HCT116 (cell line): ENCODE measurements at regions not wholly inside any gene's neighbourhood (a gene's known extent, or its start where the extent isn't known, plus 50 kb on each side); places are given as distances from the start of the nearest gene placed in this dataset.

ENCODE experiments used
- ATAC-seq: fragments of 200-7000 bp; cut with Tn5 transposase; 2 replicates; pipeline ENCODE4 v1.9.1; 2020; ENCODE audit warnings: mild to moderate bottlenecking, moderate library complexity
- BruUV-seq: library from RNA; stranded (reverse); fragments of 400-500 nt; replicated peaks from 2 replicates; lab custom pipeline; 2021; lab: Mats Ljungman, UMichigan
- CTCF ChIA-PET: fragments of 300-600 bp; sonication (Branson Sonifier 250); formaldehyde crosslinking; loops from one replicate; lab custom pipeline; 2021; ENCODE audit warnings: antibody characterized with exemption; lab: Charles Lee
- POLR2A ChIA-PET: fragments of 300-600, 350-600 bp; sonication (Branson Sonifier 250); formaldehyde crosslinking; loops from one replicate; lab custom pipeline; 2021; ENCODE audit warnings: antibody characterized with exemption; lab: Charles Lee
- RAD21 ChIA-PET, 2 experiments: fragments of 300-600 bp; sonication (Branson Sonifier 250); formaldehyde crosslinking; loops; one replicate each; lab custom pipeline; 2023; ENCODE audit warnings: low total read pairs in 2 of 2; ENCODE audit not compliant: uncharacterized antibody in 2 of 2, unreplicated experiment in 2 of 2, low non-redundant PET in 1 of 2; lab: Charles Lee
- DNase-seq: peaks from one replicate; pipeline ENCODE4 v3.0.0-alpha.2; 2010; ENCODE audit warnings: low read depth, low spot score
- H2AFZ ChIP-seq: fragments of 200-600 bp; shearing (Covaris generic), sonication (generic); 2 replicates; pipeline ENCODE4 v1.6.1; 2017; ENCODE audit warnings: low read depth, mixed run types, mixed read lengths, antibody characterized with exemption, low read length; ENCODE audit not compliant: poor library complexity, severe bottlenecking
- H3K27ac ChIP-seq: 2 replicates; pipeline ENCODE4 v1.5.1; 2012; ENCODE audit warnings: low read depth, low read length
- H3K27me3 ChIP-seq: fragments of 200-600 bp; sonication (generic); 2 replicates; pipeline ENCODE4 v1.6.1; 2016; ENCODE audit warnings: mixed run types, low read length, mixed read lengths; ENCODE audit not compliant: insufficient read depth
- H3K36me3 ChIP-seq, 2 experiments: fragments of 200-500 bp in 1 of 2; fragments of 200-600 bp in 1 of 2; sonication (Bioruptor generic) in 1 of 2; sonication (generic) in 1 of 2; 2 replicates each; pipeline versions ENCODE4 v1.5.1 to v1.6.1; 2014 to 2016; ENCODE audit warnings: low read length in 2 of 2, inconsistent platforms in 1 of 2, mixed read lengths in 1 of 2, mixed run types in 1 of 2; ENCODE audit not compliant: insufficient read depth in 2 of 2, control insufficient read depth in 1 of 2
- H3K4me1 ChIP-seq, 2 experiments: fragments of 200-600 bp in 1 of 2; sonication (generic) in 1 of 2; 2 replicates each; pipeline versions ENCODE4 v1.5.1 to v1.6.1; 2012 to 2017; ENCODE audit warnings: low read length in 2 of 2, inconsistent platforms in 1 of 2, mild to moderate bottlenecking in 1 of 2, mixed read lengths in 1 of 2, mixed run types in 1 of 2, moderate library complexity in 1 of 2; ENCODE audit not compliant: insufficient read depth in 2 of 2, control insufficient read depth in 1 of 2
- H3K4me2 ChIP-seq: fragments of 200-600 bp; sonication (generic); 2 replicates; pipeline ENCODE4 v1.6.1; 2017; ENCODE audit warnings: mixed run types, low read length, mixed read lengths
- H3K4me3 ChIP-seq, 2 experiments: fragments of 200-600 bp in 1 of 2; sonication (generic) in 1 of 2; replicated peaks in 1 of 2; 2 replicates each; pipeline ENCODE4 v1.5.1; 2011 to 2016; ENCODE audit warnings: low read length in 2 of 2, control low read depth in 1 of 2, low read depth in 1 of 2, mild to moderate bottlenecking in 1 of 2, mixed read lengths in 1 of 2, mixed run types in 1 of 2
- H3K79me2 ChIP-seq: fragments of 200-600 bp; sonication (generic); 2 replicates; pipeline ENCODE4 v1.6.1; 2017; ENCODE audit warnings: mild to moderate bottlenecking, mixed run types, low read length, moderate library complexity, mixed read lengths; ENCODE audit not compliant: insufficient read depth
- H3K9ac ChIP-seq: fragments of 200-600 bp; sonication (generic); 2 replicates; pipeline ENCODE4 v1.6.1; 2016; ENCODE audit warnings: low read length, mixed read lengths
- H3K9me2 ChIP-seq: fragments of 200-600 bp; sonication (generic), shearing (Covaris generic); 2 replicates; pipeline ENCODE4 v1.6.1; 2017; ENCODE audit warnings: mixed run types, mild to moderate bottlenecking, moderate library complexity; ENCODE audit not compliant: insufficient read depth
- H3K9me3 ChIP-seq, 2 experiments: fragments of 200-500 bp in 1 of 2; fragments of 200-600 bp in 1 of 2; sonication (Bioruptor generic) in 1 of 2; sonication (generic) in 1 of 2; 2 replicates each; pipeline ENCODE4 v1.6.1; 2014 to 2017; ENCODE audit warnings: low read length in 2 of 2, mixed read lengths in 2 of 2, inconsistent platforms in 1 of 2, low read depth in 1 of 2, mild to moderate bottlenecking in 1 of 2, mixed run types in 1 of 2, moderate library complexity in 1 of 2; ENCODE audit not compliant: control insufficient read depth in 1 of 2, insufficient read depth in 1 of 2
- H4K20me1 ChIP-seq: fragments of 200-600 bp; sonication (generic), shearing (Covaris generic); 2 replicates; pipeline ENCODE4 v1.6.1; 2017; ENCODE audit warnings: mixed run types, mild to moderate bottlenecking, moderate library complexity; ENCODE audit not compliant: insufficient read depth
- ATF3 ChIP-seq: IDR thresholded peaks from 2 replicates; pipeline ENCODE4 v1.6.1; 2012
- CBX3 ChIP-seq: IDR thresholded peaks from 2 replicates; pipeline ENCODE4 v1.6.1; 2012; ENCODE audit warnings: low read depth
- EGR1 ChIP-seq: IDR thresholded peaks from 2 replicates; pipeline ENCODE4 v1.6.1; 2012; ENCODE audit warnings: low read depth
- ELF1 ChIP-seq: IDR thresholded peaks from 2 replicates; pipeline ENCODE4 v1.6.1; 2012; ENCODE audit warnings: low read depth, borderline replicate concordance
- EZH2phosphoT487 ChIP-seq: fragments of 200-600 bp; IDR thresholded peaks from 2 replicates; pipeline ENCODE4 v1.6.1; 2018; ENCODE audit warnings: antibody characterized with exemption, borderline replicate concordance
- FOSL1 ChIP-seq: IDR thresholded peaks from 2 replicates; pipeline ENCODE4 v1.6.1; 2012; ENCODE audit warnings: low read depth
- JUND ChIP-seq: IDR thresholded peaks from 2 replicates; pipeline ENCODE4 v1.6.1; 2012
- MAX ChIP-seq: IDR thresholded peaks from 2 replicates; pipeline ENCODE4 v1.6.1; 2012
- POLR2A ChIP-seq: IDR thresholded peaks from 2 replicates; pipeline ENCODE4 v1.7.0; 2011; ENCODE audit warnings: borderline replicate concordance; ENCODE audit not compliant: insufficient read depth, insufficient read length; ENCODE audit errors: extremely low read depth
- SIN3A ChIP-seq: IDR thresholded peaks from 2 replicates; pipeline ENCODE4 v1.6.1; 2012; ENCODE audit warnings: low read depth
- SRF ChIP-seq: IDR thresholded peaks from 2 replicates; pipeline ENCODE4 v1.6.1; 2012; ENCODE audit warnings: low read depth
- ZBTB33 ChIP-seq: IDR thresholded peaks from 2 replicates; pipeline ENCODE4 v1.6.1; 2011; ENCODE audit warnings: mild to moderate bottlenecking, low read length, moderate library complexity; ENCODE audit not compliant: insufficient replicate concordance; ENCODE audit errors: extremely low read depth
- ZFX ChIP-seq: fragments of 450-650 bp; IDR thresholded peaks from 2 replicates; pipeline ENCODE4 v1.6.1; 2017
- intact Hi-C: fragments of 100-400 bp; cut with micrococcal nuclease; formaldehyde crosslinking; loops from 2 replicates; pipeline ENCODE4 v1.10.0; 2022

DNA sequence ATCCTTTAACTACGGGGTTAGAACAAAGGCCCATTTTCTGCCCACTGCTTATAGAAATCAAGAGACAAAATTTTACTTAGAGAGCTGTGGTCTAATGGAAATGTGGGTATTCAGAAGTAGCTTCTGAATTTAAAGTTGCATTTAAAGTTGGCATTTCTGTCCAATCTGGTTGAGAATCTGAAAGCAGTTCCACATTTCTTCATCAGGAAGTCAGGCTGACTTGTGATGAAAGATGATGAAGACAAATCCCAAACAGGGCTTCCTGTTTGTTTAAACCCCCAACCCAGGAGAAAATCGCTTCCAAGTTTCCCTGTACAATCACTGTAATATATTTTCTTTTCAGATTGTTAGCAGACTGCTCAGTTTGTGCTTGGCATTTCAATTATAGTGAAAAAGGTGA lies 345.3 kb downstream of the SPRY1 start:
- Histone ChIP-seq H3K27me3 (no peaks in the 10 kb centered on the region), H3K9me3 (no peaks in the 10 kb centered on the region), H3K4me2 (no peak overlapping the region), H3K79me2 (no peaks in the 10 kb centered on the region), H3K27ac (no peak overlapping the region), H3K36me3 (no peaks in the 10 kb centered on the region), H2AFZ (no peak overlapping the region), H3K9ac (no peak overlapping the region), H3K4me3 (no peak overlapping the region), H3K9me2 (no peaks in the 10 kb centered on the region), H4K20me1 (no peaks in the 10 kb centered on the region), H3K4me1 (no peaks in the 10 kb centered on the region)
- no TSS peak for BruUV-seq
- RAD21 ChIA-PET, result no interaction called here
- TF ChIP-seq JUND (no peak), ATF3 (no peak), ZBTB33 (no peak), CBX3 (no peak), EZH2phosphoT487 (no peak), SIN3A (no peak), ZFX (no peak), ELF1 (no peak), POLR2A (no peak), FOSL1 (no peak), SRF (no peak), EGR1 (no peak), MAX (no peak)
- POLR2A ChIA-PET, result no interaction called here
- DNase-seq, result no peak
- CTCF ChIA-PET, result no interaction called here
- intact Hi-C loops, result no loop called here
- no peak for ATAC-seq
